CD4-positive, CD25-positive, alpha-beta regulatory T cell (primary cell): ENCODE measurements at regions not wholly inside any gene's neighbourhood (a gene's known extent, or its start where the extent isn't known, plus 50 kb on each side); places are given as distances from the start of the nearest gene placed in this dataset.
"Not testable (repeated sequence)": the region's sequence is repeated elsewhere in the genome, so short reads cannot be mapped to it uniquely, and the experiment has no call there.

Source experiments
- ATAC-seq, 2 donors: fragments of 150-1000 bp; cut with Tn5 transposase; one replicate each; pipeline ENCODE4 v1.10.0; 2021; ENCODE audit warnings: low read depth in 2 of 2, moderate number of reproducible peaks in 2 of 2, moderate library complexity in 1 of 2
- DNase-seq, 3 donors: peaks; one replicate each; pipeline versions ENCODE4 v3.0.0 to v3.0.0-alpha.2; 2012 to 2022; ENCODE audit warnings: mixed read lengths in 1 of 3
- H3K27ac ChIP-seq: one replicate; pipeline ENCODE4 v1.7.0; 2013; ENCODE audit warnings: mild to moderate bottlenecking, low read length; ENCODE audit not compliant: insufficient read depth, poor library complexity, severe bottlenecking
- H3K27me3 ChIP-seq: one replicate; pipeline ENCODE4 v1.7.0; 2013; ENCODE audit warnings: low read length; ENCODE audit not compliant: control insufficient read depth, insufficient read depth
- H3K36me3 ChIP-seq: one replicate; pipeline ENCODE4 v1.7.0; 2013; ENCODE audit warnings: mild to moderate bottlenecking, low read length, moderate library complexity; ENCODE audit not compliant: control insufficient read depth, insufficient read depth
- H3K4me1 ChIP-seq: 2 replicates; pipeline ENCODE4 v1.7.0; 2013; ENCODE audit warnings: mild to moderate bottlenecking, low read length; ENCODE audit not compliant: insufficient read depth, control insufficient read depth, poor library complexity, severe bottlenecking
- H3K4me3 ChIP-seq: one replicate; pipeline ENCODE4 v1.7.0; 2013; ENCODE audit warnings: low read depth, mild to moderate bottlenecking, low read length, moderate library complexity
- H3K9me3 ChIP-seq, 2 experiments: 1 replicate in 1 of 2; 2 replicates in 1 of 2; pipeline ENCODE4 v1.7.0; 2013; ENCODE audit warnings: low read length in 2 of 2, mild to moderate bottlenecking in 1 of 2, moderate library complexity in 1 of 2; ENCODE audit not compliant: control insufficient read depth in 2 of 2
- H3K27ac Mint-ChIP-seq, 3 donors: one replicate each; pipeline ENCODE4 v1.8.0; 2020 to 2022; ENCODE audit warnings: mild to moderate bottlenecking in 3 of 3, mixed read lengths in 3 of 3, moderate library complexity in 2 of 3
- H3K27me3 Mint-ChIP-seq: one replicate; pipeline ENCODE4 v1.8.0; 2022; ENCODE audit warnings: mild to moderate bottlenecking, mixed read lengths
- H3K36me3 Mint-ChIP-seq: one replicate; pipeline ENCODE4 v1.8.0; 2020; ENCODE audit warnings: mixed read lengths
- H3K4me1 Mint-ChIP-seq, 4 donors: one replicate each; pipeline ENCODE4 v1.8.0; 2020 to 2022; ENCODE audit warnings: mixed read lengths in 4 of 4, mild to moderate bottlenecking in 1 of 4
- H3K4me3 Mint-ChIP-seq, 4 donors: one replicate each; pipeline ENCODE4 v1.8.0; 2020 to 2022; ENCODE audit warnings: mild to moderate bottlenecking in 4 of 4, mixed read lengths in 4 of 4, moderate library complexity in 3 of 4
- H3K9me3 Mint-ChIP-seq, 7 donors: one replicate each; pipeline ENCODE4 v1.8.0; 2020 to 2022; ENCODE audit warnings: mixed read lengths in 7 of 7, mild to moderate bottlenecking in 3 of 7, moderate library complexity in 2 of 7

GRCh38 chr13:33665626-33666175, 152.2 kb upstream of the RFC3 start:
- no peak for ATAC-seq
- no peaks in the 10 kb centered on the region for H3K27me3 ChIP-seq
- H3K36me3 ChIP-seq = no peaks in the 10 kb centered on the region
- H3K4me1 ChIP-seq = peaks cover 4% of the 10 kb centered on the region
- no peak overlapping the region for H3K4me3 ChIP-seq
- no peaks in the 10 kb centered on the region for H3K9me3 ChIP-seq
- peaks cover 0 to 6% (median 0%) of the 10 kb centered on the region in 7 donors for H3K9me3 Mint-ChIP-seq
- H3K4me1 Mint-ChIP-seq = peaks cover 0 to 11% (median 8%) of the 10 kb centered on the region in 4 donors
- H3K4me3 Mint-ChIP-seq = no peak overlapping the region
- H3K27ac Mint-ChIP-seq = no peak overlapping the region
- DNase-seq = no peak
- no peaks in the 10 kb centered on the region for H3K27me3 Mint-ChIP-seq
- H3K36me3 Mint-ChIP-seq = no peaks in the 10 kb centered on the region
- no peak overlapping the region for H3K27ac ChIP-seq

- DNase-seq (no peak), ATAC-seq (no peak)
- Histone ChIP-seq H3K9me3 (no peaks in the 10 kb centered on the region), H3K36me3 (no peaks in the 10 kb centered on the region), H3K27ac (no peak overlapping the region), H3K4me1 (peaks cover 4% of the 10 kb centered on the region), H3K4me3 (no peak overlapping the region), H3K27me3 (no peaks in the 10 kb centered on the region)
- Mint-ChIP-seq H3K27me3 (no peaks in the 10 kb centered on the region), H3K27ac (no peak overlapping the region), H3K4me3 (no peak overlapping the region), H3K9me3 (peaks cover 0 to 6% (median 0%) of the 10 kb centered on the region in 7 donors), H3K4me1 (peaks cover 4 to 12% (median 10%) of the 10 kb centered on the region in 4 donors), H3K36me3 (no peaks in the 10 kb centered on the region)
Observed at GRCh38 chr13:33671560-33671959, 146.4 kb upstream of the RFC3 start.

- not testable (repeated sequence) for H3K27me3 ChIP-seq, H3K36me3 ChIP-seq, H3K4me3 Mint-ChIP-seq, H3K27ac ChIP-seq, H3K4me1 ChIP-seq, DNase-seq, H3K9me3 Mint-ChIP-seq, H3K9me3 ChIP-seq, H3K27me3 Mint-ChIP-seq, H3K4me3 ChIP-seq, ATAC-seq, H3K36me3 Mint-ChIP-seq, H3K27ac Mint-ChIP-seq
- H3K4me1 Mint-ChIP-seq = peaks cover 5 to 10% (median 9%) of the 10 kb centered on the region in 4 donors
Observed at GRCh38 chr13:33672022-33672421, 145.9 kb upstream of the RFC3 start.

- peak overlapping the region; percentile 56 for H3K4me3 ChIP-seq
- H3K36me3 Mint-ChIP-seq = no peaks in the 10 kb centered on the region
- H3K27ac ChIP-seq = no peak overlapping the region
- peak in 1 of 3 donors; percentile 49 for DNase-seq
- no peaks in the 10 kb centered on the region for H3K9me3 ChIP-seq
- no peaks in the 10 kb centered on the region for H3K27me3 ChIP-seq
- peaks cover 9% of the 10 kb centered on the region for H3K4me1 ChIP-seq
- no peak overlapping the region for H3K27ac Mint-ChIP-seq
- H3K4me1 Mint-ChIP-seq = peaks cover 12 to 19% (median 16%) of the 10 kb centered on the region in 4 donors
- no peak for ATAC-seq
- no peaks in the 10 kb centered on the region for H3K27me3 Mint-ChIP-seq
- H3K9me3 Mint-ChIP-seq = no peaks in the 10 kb centered on the region
- H3K4me3 Mint-ChIP-seq = peak overlapping the region in 1 of 4 donors; percentile 19
- no peaks in the 10 kb centered on the region for H3K36me3 ChIP-seq
Observed at GRCh38 chr13:33676045-33676989, 141.6 kb upstream of the RFC3 start.

GRCh38 chr13:33677215-33677614, 140.7 kb upstream of the RFC3 start:
- Mint-ChIP-seq H3K4me3 (peak overlapping the region in 1 of 4 donors; percentile 24), H3K9me3 (peaks cover 0 to 1% (median 0%) of the 10 kb centered on the region in 7 donors), H3K27ac (no peak overlapping the region), H3K36me3 (no peaks in the 10 kb centered on the region), H3K4me1 (peaks cover 12 to 19% (median 16%) of the 10 kb centered on the region in 4 donors), H3K27me3 (no peaks in the 10 kb centered on the region)
- Histone ChIP-seq H3K27ac (no peak overlapping the region), H3K4me3 (no peak overlapping the region), H3K27me3 (no peaks in the 10 kb centered on the region), H3K4me1 (peaks cover 9% of the 10 kb centered on the region), H3K9me3 (no peaks in the 10 kb centered on the region), H3K36me3 (no peaks in the 10 kb centered on the region)
- no peak for ATAC-seq
- no peak for DNase-seq

GRCh38 chr13:33678084-33678483, 139.9 kb upstream of the RFC3 start:
- peaks cover 0 to 3% (median 0%) of the 10 kb centered on the region in 7 donors for H3K9me3 Mint-ChIP-seq
- no peaks in the 10 kb centered on the region for H3K27me3 ChIP-seq
- H3K27ac ChIP-seq = no peak overlapping the region
- no peaks in the 10 kb centered on the region for H3K36me3 ChIP-seq
- peaks cover 9% of the 10 kb centered on the region for H3K4me1 ChIP-seq
- H3K27me3 Mint-ChIP-seq = no peaks in the 10 kb centered on the region
- no peak overlapping the region for H3K4me3 Mint-ChIP-seq
- DNase-seq = no peak
- H3K4me3 ChIP-seq = no peak overlapping the region
- H3K36me3 Mint-ChIP-seq = no peaks in the 10 kb centered on the region
- no peak for ATAC-seq
- peaks cover 12 to 19% (median 16%) of the 10 kb centered on the region in 4 donors for H3K4me1 Mint-ChIP-seq
- H3K27ac Mint-ChIP-seq = no peak overlapping the region
- H3K9me3 ChIP-seq = no peaks in the 10 kb centered on the region

GRCh38 chr13:33678906-33679657, 138.9 kb upstream of the RFC3 start:
- peak; percentile 26 to 79 (median 42) for DNase-seq
- H3K27me3 ChIP-seq = no peaks in the 10 kb centered on the region
- Mint-ChIP-seq H3K4me1 (peaks cover 12 to 19% (median 16%) of the 10 kb centered on the region in 4 donors), H3K4me3 (peak overlapping the region; percentile 30 to 83 (median 78)), H3K27ac (peak overlapping the region; percentile 83 to 91 (median 88)), H3K27me3 (no peaks in the 10 kb centered on the region), H3K9me3 (peaks cover 0 to 3% (median 0%) of the 10 kb centered on the region in 7 donors), H3K36me3 (no peaks in the 10 kb centered on the region)
- H3K4me3 ChIP-seq = peak overlapping the region; percentile 71
- H3K27ac ChIP-seq = peak overlapping the region; percentile 60
- H3K36me3 ChIP-seq = no peaks in the 10 kb centered on the region
- H3K9me3 ChIP-seq = no peaks in the 10 kb centered on the region
- ATAC-seq = peak; percentile 83 to 85
- peaks cover 9% of the 10 kb centered on the region for H3K4me1 ChIP-seq
